ENCODE measurements at regions not wholly inside any gene's neighbourhood (a gene's known extent, or its start where the extent isn't known, plus 50 kb on each side); places are given as distances from the start of the nearest gene placed in this dataset.
"Not testable (repeated sequence)": the region's sequence is repeated elsewhere in the genome, so short reads cannot be mapped to it uniquely, and the experiment has no call there.

DNA sequence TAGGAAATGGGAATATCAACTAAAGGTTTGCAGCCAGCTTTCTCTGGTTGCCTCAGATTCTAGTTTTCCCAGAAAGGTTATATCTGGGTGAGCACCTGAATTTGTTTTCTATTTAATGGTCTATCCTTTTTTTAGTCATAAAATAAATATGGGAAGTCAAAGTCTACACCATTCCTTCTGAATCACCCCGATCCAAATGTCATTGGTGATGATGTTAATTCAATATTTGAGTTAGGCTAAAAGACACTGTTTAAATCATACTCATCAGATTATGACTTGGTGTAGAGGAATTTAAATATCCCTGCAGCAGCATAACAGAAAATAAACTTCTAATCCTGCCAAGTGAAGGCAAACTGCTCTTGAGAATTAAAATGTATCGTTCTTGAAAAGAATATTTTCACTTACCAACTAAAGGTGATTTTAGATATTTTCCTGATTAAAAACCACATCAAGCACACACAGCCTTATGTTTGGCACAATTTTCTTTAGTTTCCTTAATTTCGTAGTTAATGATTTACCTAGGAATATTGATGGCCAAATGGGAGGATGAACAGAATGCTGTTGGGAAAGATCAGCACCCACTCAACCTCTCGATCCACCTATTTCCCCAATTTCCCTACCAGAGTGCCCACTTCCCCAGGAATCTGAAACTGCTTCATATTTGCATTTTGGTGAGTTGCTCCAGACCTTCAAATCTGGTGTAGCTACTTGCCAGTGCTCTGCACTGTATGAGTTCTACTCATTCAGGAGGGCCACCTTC is 103.1 kb upstream of the TSLP start:
- DNase-seq (no peak), ATAC-seq (no peak)
- Histone ChIP-seq H3K9me3 (no peaks in the 10 kb centered on the region), H3K36me3 (no peaks in the 10 kb centered on the region), H3K27me3 (no peaks in the 10 kb centered on the region), H3K4me1 (no peaks in the 10 kb centered on the region), H3K4me3 (no peak overlapping the region), H3K27ac (no peak overlapping the region)
- intact Hi-C loops (cut with DNase I): no loop called here
- TF ChIP-seq, protein P1, sequence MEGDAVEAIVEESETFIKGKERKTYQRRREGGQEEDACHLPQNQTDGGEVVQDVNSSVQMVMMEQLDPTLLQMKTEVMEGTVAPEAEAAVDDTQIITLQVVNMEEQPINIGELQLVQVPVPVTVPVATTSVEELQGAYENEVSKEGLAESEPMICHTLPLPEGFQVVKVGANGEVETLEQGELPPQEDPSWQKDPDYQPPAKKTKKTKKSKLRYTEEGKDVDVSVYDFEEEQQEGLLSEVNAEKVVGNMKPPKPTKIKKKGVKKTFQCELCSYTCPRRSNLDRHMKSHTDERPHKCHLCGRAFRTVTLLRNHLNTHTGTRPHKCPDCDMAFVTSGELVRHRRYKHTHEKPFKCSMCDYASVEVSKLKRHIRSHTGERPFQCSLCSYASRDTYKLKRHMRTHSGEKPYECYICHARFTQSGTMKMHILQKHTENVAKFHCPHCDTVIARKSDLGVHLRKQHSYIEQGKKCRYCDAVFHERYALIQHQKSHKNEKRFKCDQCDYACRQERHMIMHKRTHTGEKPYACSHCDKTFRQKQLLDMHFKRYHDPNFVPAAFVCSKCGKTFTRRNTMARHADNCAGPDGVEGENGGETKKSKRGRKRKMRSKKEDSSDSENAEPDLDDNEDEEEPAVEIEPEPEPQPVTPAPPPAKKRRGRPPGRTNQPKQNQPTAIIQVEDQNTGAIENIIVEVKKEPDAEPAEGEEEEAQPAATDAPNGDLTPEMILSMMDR (IDR thresholded peaks at IDR 0.05): no peak

DNA sequence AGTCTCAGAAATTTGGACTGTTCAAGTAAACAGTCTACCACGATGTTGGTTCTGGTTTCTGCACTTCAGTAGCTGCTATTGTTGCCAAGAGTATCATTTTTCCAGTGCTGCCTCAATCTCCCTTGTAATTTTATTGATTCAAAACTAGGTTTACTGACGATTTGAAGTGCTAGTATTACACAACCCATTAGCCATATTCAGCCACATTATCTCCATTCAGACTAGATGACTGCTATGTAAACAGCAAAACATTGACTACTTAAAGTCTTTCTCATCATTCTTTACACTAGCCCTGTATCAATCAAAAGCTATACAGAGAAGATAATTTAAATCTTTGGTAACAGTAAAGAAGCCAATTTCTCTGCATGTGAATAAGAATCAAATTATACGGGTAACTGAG is 102.0 kb upstream of the TSLP start:
- no peak for ATAC-seq
- TF ChIP-seq, protein P1 (IDR thresholded peaks at IDR 0.05): no peak
- intact Hi-C loops (cut with DNase I): no loop called here

DNA sequence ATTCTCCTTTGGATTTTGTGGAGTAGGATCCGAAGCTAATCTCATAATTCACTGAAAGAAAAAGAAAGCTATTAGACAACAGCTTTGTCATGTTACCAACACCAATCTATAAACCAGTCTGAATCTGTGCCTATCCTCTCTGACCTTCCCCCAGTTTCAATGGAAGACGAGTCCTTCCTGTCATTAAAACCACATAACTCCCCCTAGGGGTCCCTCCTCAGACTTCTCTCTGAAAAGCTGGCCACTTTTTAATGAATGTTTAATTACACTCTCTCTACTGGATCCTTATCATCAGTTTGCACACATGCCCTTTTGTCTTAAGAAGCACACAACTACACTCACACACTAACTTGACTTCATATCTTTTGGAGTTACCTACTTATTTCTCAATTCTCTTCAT is 98.0 kb upstream of the TSLP start:
- DNase-seq: no peak
- H3K27me3 ChIP-seq: no peaks in the 10 kb centered on the region
- H3K27ac ChIP-seq: no peak overlapping the region
- ATAC-seq: no peak
- no peaks in the 10 kb centered on the region for H3K9me3 ChIP-seq
- TF ChIP-seq, protein P1 (IDR thresholded peaks at IDR 0.05): no peak
- H3K36me3 ChIP-seq: no peaks in the 10 kb centered on the region
- no peak overlapping the region for H3K4me3 ChIP-seq
- intact Hi-C loops (cut with DNase I): no loop called here
- no peaks in the 10 kb centered on the region for H3K4me1 ChIP-seq

More for the DNA sequence above, 102.0 kb upstream of the TSLP start:
- no peak overlapping the region for H3K27ac ChIP-seq
- H3K27me3 ChIP-seq: no peaks in the 10 kb centered on the region
- H3K36me3 ChIP-seq: no peaks in the 10 kb centered on the region
- no peak overlapping the region for H3K4me3 ChIP-seq
- no peaks in the 10 kb centered on the region for H3K9me3 ChIP-seq
- H3K4me1 ChIP-seq: no peaks in the 10 kb centered on the region
- no peak for DNase-seq

DNA sequence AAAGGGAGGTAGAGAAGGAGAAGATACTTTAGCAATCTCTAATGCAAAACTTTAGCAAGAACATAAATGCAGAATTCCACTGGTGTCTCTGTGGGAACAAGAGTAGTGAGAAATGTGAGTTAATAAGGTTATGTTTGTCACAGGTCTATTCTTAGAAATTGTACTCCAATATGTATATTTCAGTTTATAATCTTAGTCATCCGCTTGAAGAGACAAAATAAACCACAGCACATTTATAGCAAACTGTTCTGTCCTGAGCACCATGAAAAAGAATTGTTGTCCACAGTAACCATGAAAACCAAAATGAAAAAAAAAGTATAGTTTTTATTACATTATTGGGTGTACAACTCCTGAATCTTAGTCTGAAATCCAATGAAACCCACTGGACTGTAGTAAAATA is 93.6 kb upstream of the TSLP start:
- H3K27ac ChIP-seq: no peak overlapping the region
- H3K4me1 ChIP-seq: no peaks in the 10 kb centered on the region
- intact Hi-C loops (cut with DNase I): no loop called here
- no peak overlapping the region for H3K4me3 ChIP-seq
- ATAC-seq: no peak
- H3K9me3 ChIP-seq: no peaks in the 10 kb centered on the region
- TF ChIP-seq, protein P1 (IDR thresholded peaks at IDR 0.05): no peak
- H3K36me3 ChIP-seq: no peaks in the 10 kb centered on the region
- DNase-seq: no peak
- no peaks in the 10 kb centered on the region for H3K27me3 ChIP-seq

DNA sequence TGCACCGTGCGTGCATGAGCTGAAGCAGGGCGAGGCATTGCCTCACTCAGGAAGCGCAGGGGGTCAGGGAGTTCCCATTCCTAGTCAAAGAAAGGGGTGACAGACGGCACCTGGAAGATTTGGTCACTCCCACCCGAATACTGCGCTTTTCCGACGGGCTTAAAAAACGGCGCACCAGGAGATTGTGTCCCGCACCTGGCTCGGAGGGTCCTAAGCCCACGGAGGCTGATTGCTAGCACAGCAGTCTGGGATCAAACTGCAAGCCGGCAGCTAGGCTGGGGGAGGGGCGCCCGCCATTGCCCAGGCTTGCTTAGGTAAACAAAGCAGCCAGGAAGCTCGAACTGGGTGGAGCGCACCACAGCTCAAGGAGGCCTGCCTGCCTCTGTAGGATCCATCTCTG is 85.6 kb upstream of the TSLP start:
- H3K27ac ChIP-seq; H3K9me3 ChIP-seq; ATAC-seq; H3K27me3 ChIP-seq; intact Hi-C loops (cut with DNase I); DNase-seq; H3K4me3 ChIP-seq; H3K4me1 ChIP-seq; H3K36me3 ChIP-seq: not testable (repeated sequence)

DNA sequence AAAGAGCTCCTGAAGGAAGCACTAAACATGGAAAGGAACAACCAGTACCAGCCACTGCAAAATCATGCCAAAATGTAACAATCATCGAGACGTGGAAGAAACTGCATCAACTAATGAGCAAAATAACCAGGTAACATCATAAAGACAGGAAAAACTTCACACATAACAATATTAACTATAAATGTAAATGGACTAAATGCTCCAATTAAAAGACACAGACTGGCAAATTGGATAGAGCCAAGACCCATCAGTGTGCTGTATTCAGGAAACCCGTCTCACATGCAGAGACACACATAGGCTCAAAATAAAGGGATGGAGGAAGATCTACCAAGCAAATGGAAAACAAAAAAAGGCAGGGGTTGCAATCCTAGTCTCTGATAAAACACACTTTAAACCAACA is 83.9 kb upstream of the TSLP start:
- H3K27me3 ChIP-seq; H3K36me3 ChIP-seq; intact Hi-C loops (cut with DNase I); ATAC-seq; H3K4me3 ChIP-seq; H3K27ac ChIP-seq; H3K4me1 ChIP-seq; DNase-seq: not testable (repeated sequence)
- H3K9me3 ChIP-seq: peaks cover 0 to 13% of the 10 kb centered on the region in 2 donors

Data from left lung (tissue), 4 donors.